Keratinocyte (primary cell): ENCODE measurements at regions not wholly inside any gene's neighbourhood (a gene's known extent, or its start where the extent isn't known, plus 50 kb on each side); places are given as distances from the start of the nearest gene placed in this dataset.

ENCODE experiments used
- DNase-seq: peaks from one replicate; pipeline ENCODE4 v3.0.0-alpha.2; 2011; ENCODE audit warnings: low read depth, missing footprints, low spot score
- FAIRE-seq: peaks from 2 replicates; lab custom pipeline; 2011; peaks lifted over from hg19 to GRCh38; lab: Jason Lieb, UNC
- H2AFZ ChIP-seq: 2 replicates; pipeline ENCODE4 v1.6.0; 2012; ENCODE audit warnings: low read length, control low read depth, inconsistent platforms; ENCODE audit not compliant: control insufficient read depth
- H3K27ac ChIP-seq: 2 replicates; pipeline ENCODE4 v1.5.1; 2011; ENCODE audit warnings: low read length; ENCODE audit not compliant: control insufficient read depth, insufficient read depth
- H3K27me3 ChIP-seq: 3 replicates; pipeline ENCODE4 v1.6.0; 2011; ENCODE audit warnings: low read length; ENCODE audit not compliant: control insufficient read depth, insufficient read depth; ENCODE audit errors: extremely low read depth
- H3K36me3 ChIP-seq, 2 experiments: 2 replicates in 1 of 2; 3 replicates in 1 of 2; pipeline ENCODE4 v1.5.1; 2011; ENCODE audit warnings: low read length in 2 of 2, mild to moderate bottlenecking in 1 of 2; ENCODE audit not compliant: control insufficient read depth in 2 of 2, insufficient read depth in 2 of 2; ENCODE audit errors: extremely low read depth in 1 of 2
- H3K4me1 ChIP-seq: 3 replicates; pipeline ENCODE4 v1.5.1; 2011; ENCODE audit warnings: low read length; ENCODE audit not compliant: control insufficient read depth, insufficient read depth; ENCODE audit errors: extremely low read depth
- H3K4me2 ChIP-seq: 3 replicates; pipeline ENCODE4 v1.6.0; 2011; ENCODE audit warnings: low read depth, low read length; ENCODE audit not compliant: control insufficient read depth, insufficient read depth; ENCODE audit errors: extremely low read depth
- H3K4me3 ChIP-seq, 3 experiments: fragments of 200-600 bp in 1 of 3; sonication (generic) in 1 of 3; 2 replicates in 2 of 3; 3 replicates in 1 of 3; pipeline ENCODE4 v1.5.1; 2011 to 2016; ENCODE audit warnings: low read length in 3 of 3, mild to moderate bottlenecking in 3 of 3, control low read depth in 2 of 3, inconsistent platforms in 1 of 3, low read depth in 1 of 3, mixed read lengths in 1 of 3, mixed run types in 1 of 3, moderate library complexity in 1 of 3; ENCODE audit not compliant: control insufficient read depth in 2 of 3, insufficient read depth in 2 of 3; ENCODE audit errors: extremely low read depth in 1 of 3
- H3K79me2 ChIP-seq: 2 replicates; pipeline ENCODE4 v1.6.0; 2012; ENCODE audit warnings: low read length; ENCODE audit not compliant: control insufficient read depth, insufficient read depth
- H3K9ac ChIP-seq: 3 replicates; pipeline ENCODE4 v1.6.0; 2011; ENCODE audit warnings: low read length; ENCODE audit not compliant: control insufficient read depth, insufficient read depth; ENCODE audit errors: extremely low read depth
- H3K9me1 ChIP-seq: 3 replicates; pipeline ENCODE4 v1.6.0; 2011; ENCODE audit warnings: low read length; ENCODE audit not compliant: control insufficient read depth, insufficient read depth; ENCODE audit errors: extremely low read depth
- H3K9me3 ChIP-seq: 2 replicates; pipeline ENCODE4 v1.5.1; 2012; ENCODE audit warnings: low read depth, low read length; ENCODE audit not compliant: control insufficient read depth
- H4K20me1 ChIP-seq: 3 replicates; pipeline ENCODE4 v1.6.0; 2011; ENCODE audit warnings: low read length; ENCODE audit not compliant: control insufficient read depth, insufficient read depth; ENCODE audit errors: extremely low read depth
- CTCF ChIP-seq, 3 experiments: IDR thresholded peaks in 1 of 3; conservative IDR thresholded peaks in 1 of 3; optimal IDR thresholded peaks in 1 of 3; 2 replicates in 2 of 3; 3 replicates in 1 of 3; pipeline versions ENCODE3 to v1.5.1; 2011; ENCODE audit warnings: low read length in 3 of 3, mild to moderate bottlenecking in 3 of 3, moderate library complexity in 2 of 3, control low read depth in 1 of 3, inconsistent platforms in 1 of 3; ENCODE audit not compliant: insufficient read depth in 2 of 3; ENCODE audit errors: extremely low read depth in 1 of 3
- EZH2 ChIP-seq: IDR thresholded peaks from one replicate; pipeline ENCODE4 v1.6.1; 2012; ENCODE audit warnings: inconsistent platforms, mild to moderate bottlenecking, low read length, moderate library complexity
- dilution Hi-C: fragments of 300-500 bp; cut with MboI; formaldehyde crosslinking; loops from one replicate; pipeline ENCODE4 v1.7.0; 2020; ENCODE audit warnings: low sequenced_read_pairs; ENCODE audit not compliant: extremely low pct_ligation_motif_present

GRCh38 chr6:168906391-168906790 is 347.3 kb downstream of the THBS2 start:
- no peaks in the 10 kb centered on the region for H3K36me3 ChIP-seq
- no peak overlapping the region for H3K4me3 ChIP-seq
- H3K9me3 ChIP-seq, result peaks cover 4% of the 10 kb centered on the region
- no peak for FAIRE-seq
- H4K20me1 ChIP-seq, result no peaks in the 10 kb centered on the region
- H3K27ac ChIP-seq, result no peak overlapping the region
- H3K9me1 ChIP-seq, result no peaks in the 10 kb centered on the region
- no peak overlapping the region for H2AFZ ChIP-seq
- H3K4me1 ChIP-seq, result no peaks in the 10 kb centered on the region
- no peaks in the 10 kb centered on the region for H3K79me2 ChIP-seq
- H3K27me3 ChIP-seq, result no peaks in the 10 kb centered on the region
- DNase-seq, result no peak
- no peak for TF ChIP-seq EZH2
- TF ChIP-seq CTCF (optimal IDR thresholded peaks at IDR 0.05 in 1 of 3, IDR thresholded peaks at IDR 0.05 in 1 of 3, conservative IDR thresholded peaks at IDR 0.05 in 1 of 3; ENCODE audit: extremely low read depth in 1 of 3, insufficient read depth in 2 of 3, low read length in 3 of 3), result no peak
- no peak overlapping the region for H3K9ac ChIP-seq
- dilution Hi-C loops, result no loop called here
- no peak overlapping the region for H3K4me2 ChIP-seq

- Histone ChIP-seq H3K4me3 (no peak overlapping the region), H3K27ac (no peak overlapping the region), H3K4me2 (no peak overlapping the region), H3K36me3 (no peaks in the 10 kb centered on the region), H3K27me3 (no peaks in the 10 kb centered on the region), H4K20me1 (no peaks in the 10 kb centered on the region), H3K79me2 (no peaks in the 10 kb centered on the region), H2AFZ (no peak overlapping the region), H3K9me1 (no peaks in the 10 kb centered on the region), H3K4me1 (no peaks in the 10 kb centered on the region), H3K9me3 (peaks cover 4% of the 10 kb centered on the region), H3K9ac (no peak overlapping the region)
- peak; percentile 7 for DNase-seq
- dilution Hi-C loops, result no loop called here
- no peak for FAIRE-seq
- TF ChIP-seq CTCF (optimal IDR thresholded peaks at IDR 0.05 in 1 of 3, IDR thresholded peaks at IDR 0.05 in 1 of 3, conservative IDR thresholded peaks at IDR 0.05 in 1 of 3; ENCODE audit: extremely low read depth in 1 of 3, insufficient read depth in 2 of 3, low read length in 3 of 3) (no peak), EZH2 (no peak)
Measured at GRCh38 chr6:168905451-168906090, 348.1 kb downstream of the THBS2 start.
